Ramos (cell line): ENCODE measurements at regions not wholly inside any gene's neighbourhood (a gene's known extent, or its start where the extent isn't known, plus 50 kb on each side); places are given as distances from the start of the nearest gene placed in this dataset.

ENCODE experiments used
- in situ Hi-C: fragments of 300-500 bp; cut with MboI; formaldehyde crosslinking; loops from one replicate; pipeline ENCODE4 v1.14.3; 2022; ENCODE audit warnings: low sequenced_read_pairs; ENCODE audit not compliant: unreplicated experiment

DNA sequence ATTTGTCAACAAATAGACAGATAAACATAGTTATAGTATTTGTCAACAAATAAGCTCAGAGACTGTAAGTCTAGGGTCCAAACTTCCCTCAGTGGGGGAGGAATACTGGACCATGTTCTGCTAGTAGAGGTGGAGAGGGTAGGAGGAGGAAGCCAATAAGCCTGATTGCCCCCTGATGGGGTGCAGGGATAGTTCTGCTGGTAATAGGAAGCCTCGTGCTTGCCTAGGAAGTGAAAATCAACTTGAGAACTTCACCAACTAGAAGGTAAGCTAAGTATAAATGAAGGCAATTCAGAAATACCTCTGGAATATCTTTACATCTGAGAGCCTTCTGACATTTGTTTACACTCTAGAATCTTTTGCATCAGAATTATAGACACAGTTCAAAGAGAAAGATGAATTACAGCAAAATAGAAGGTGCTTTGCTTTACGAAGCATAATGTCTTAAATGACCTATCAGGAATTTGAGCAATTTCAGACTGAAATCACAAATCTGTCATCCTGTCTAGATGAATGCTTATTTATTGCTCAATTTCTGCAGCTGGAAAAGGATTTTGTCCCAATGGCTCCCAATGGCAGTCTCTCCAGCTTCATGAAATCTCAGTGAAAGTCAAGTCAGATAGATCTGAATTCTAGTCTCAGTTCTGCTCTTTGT, 225.6 kb upstream of the TBC1D5 start:
- in situ Hi-C loops, result no loop called here

DNA sequence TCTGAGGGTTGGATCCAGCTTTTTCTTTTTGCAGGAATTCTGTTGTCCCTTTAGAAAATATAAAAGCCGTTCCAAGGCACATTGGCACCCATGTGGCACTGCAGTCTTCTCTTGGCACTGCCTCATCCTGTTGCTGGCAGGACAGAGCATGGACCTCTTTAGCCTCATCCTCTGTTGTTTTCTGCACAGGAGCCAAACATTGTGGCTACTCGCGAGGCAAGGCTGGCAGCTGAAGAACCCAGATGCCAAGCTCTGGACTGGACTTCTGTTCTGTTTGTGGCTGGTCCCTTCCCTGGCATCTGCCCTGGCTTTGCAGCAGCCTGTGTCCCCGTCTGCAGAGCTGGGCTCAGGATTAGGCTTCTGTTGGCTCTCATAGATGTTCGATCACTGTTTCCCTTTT, 224.7 kb upstream of the TBC1D5 start:
- in situ Hi-C loops, result no loop called here

DNA sequence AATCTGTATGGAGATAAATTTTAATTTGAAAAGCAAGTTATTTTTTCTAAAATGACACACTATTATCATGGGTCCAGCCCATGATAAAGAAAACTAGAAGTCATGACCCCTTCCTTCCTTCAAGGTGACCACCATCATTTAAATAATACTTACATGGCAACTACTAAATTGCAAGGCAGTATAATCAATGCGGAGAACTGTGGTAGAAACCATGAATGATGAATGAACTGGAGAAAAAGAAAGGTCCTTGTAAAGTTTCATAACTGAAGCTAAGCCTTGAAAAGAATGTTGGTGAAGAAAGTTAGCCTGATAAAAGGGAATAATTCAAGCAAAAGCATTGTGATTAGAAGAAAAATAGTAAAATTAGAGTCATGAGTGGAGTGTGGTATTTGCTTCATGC, 222.9 kb upstream of the TBC1D5 start:
- in situ Hi-C loops, result no loop called here

DNA sequence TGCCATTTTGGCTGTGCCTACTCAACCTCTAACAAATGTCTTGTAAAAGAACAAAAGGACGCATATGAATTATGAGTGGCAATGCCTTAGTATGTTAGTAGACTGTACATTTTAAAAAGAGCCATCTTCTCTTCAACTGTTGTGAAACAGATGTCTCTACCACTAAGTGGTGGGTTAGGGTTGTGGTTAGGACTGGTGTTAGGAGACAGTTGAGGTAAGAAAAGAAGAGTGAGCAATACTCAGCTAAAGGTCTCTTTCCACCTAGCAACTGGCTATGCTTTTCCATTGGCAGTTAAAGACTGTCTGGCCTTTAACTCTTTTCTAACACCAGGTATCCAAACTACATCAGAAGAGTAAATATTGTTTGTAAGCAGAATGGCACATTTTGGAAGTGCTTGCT, 221.7 kb upstream of the TBC1D5 start:
- in situ Hi-C loops, result no loop called here

DNA sequence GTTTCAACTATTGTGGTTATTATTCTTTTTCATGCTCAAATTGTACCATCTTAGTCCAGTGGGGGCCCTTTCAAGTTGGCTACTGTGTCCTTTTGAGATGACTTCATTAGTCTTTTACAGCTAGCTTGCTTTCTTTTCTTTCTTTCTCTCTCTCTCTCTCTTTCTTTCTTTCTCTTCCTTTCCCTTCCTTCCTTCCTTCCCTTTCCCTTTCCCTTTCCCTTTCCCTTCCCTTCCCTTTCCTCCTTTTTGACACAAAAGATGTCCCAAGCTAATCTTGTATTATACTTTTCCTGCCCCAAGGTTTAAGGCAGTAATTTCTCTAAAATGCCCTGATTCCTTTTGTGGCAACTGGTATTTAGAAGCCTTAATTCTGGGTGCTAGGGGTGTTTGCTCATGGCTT, 213.0 kb upstream of the TBC1D5 start:
- in situ Hi-C loops, result no loop called here

DNA sequence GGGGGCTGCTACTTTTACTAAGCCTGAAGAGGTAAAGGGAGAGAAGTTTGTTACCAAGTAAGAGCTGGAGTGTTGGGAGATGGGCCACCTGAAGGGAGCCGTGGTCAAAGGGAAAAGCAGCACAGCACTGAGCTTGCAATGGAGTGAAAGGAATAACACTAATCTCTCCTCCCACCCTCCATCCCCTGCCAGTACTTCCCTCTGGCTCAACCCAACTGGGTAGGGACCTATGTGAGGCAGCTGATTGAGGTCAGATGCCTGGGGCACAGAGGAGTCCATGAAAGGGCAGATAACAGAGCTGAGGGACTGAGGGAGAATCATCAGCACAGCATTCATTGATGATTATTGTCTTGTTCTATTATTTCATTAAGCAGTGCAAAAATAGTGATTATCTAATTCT, 212.4 kb upstream of the TBC1D5 start:
- in situ Hi-C loops, result no loop called here

DNA sequence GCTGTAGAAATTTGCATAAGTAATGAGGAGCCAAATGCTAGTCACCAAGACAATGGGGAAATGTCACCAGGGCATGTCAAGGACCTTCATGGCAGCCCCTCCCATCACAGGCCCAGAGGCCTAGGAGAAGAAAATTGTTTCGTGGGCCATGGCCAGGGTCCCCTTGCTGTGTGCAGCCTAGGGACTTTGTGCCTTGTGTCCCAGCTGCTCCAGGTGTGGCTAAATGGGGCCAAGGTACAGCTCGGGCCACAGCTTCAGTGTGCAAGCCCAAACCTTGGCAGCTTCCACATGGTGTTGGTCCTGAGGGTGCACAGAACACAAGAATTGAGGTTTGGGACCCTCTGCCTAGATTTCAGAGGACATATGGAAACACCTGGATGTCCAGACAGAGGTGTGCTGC, 208.8 kb upstream of the TBC1D5 start:
- in situ Hi-C loops, result no loop called here

DNA sequence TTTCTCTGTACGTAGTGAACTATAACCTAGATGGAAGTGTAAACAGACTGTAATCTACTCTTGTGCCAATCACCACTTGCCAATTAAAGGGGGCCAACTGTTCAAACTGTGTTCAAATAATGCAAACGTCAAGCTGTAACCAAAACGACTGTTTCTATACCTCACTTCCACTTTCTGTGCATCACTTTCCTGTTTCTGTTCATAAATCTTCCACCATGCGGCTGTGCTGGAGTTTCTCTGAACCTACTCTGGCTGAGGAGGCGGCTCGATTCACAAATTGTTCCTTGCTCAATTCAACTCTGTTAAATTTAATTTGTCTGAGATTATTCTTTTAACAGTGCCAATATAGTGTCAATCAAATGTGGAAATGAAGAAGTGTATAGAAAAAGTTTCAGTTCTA, 206.7 kb upstream of the TBC1D5 start:
- in situ Hi-C loops, result no loop called here

DNA sequence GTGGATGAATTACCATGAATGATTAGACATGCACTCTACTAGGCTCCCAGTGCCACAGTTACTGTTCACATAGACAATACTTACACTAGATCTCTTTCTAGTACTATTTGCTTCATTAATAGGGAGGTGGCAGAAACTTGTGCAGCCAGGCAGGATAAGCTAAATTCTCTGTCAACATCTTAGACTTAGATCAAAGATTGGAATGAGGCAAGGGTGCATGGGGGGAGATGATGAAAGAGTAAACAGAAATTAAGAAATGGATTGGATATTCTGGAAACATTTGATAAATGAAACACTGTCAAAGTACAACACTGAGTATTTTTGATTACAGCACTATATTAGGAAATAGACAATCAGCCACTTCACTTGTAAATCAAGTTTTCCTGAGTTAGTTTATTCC, 205.4 kb upstream of the TBC1D5 start:
- in situ Hi-C loops, result no loop called here

DNA sequence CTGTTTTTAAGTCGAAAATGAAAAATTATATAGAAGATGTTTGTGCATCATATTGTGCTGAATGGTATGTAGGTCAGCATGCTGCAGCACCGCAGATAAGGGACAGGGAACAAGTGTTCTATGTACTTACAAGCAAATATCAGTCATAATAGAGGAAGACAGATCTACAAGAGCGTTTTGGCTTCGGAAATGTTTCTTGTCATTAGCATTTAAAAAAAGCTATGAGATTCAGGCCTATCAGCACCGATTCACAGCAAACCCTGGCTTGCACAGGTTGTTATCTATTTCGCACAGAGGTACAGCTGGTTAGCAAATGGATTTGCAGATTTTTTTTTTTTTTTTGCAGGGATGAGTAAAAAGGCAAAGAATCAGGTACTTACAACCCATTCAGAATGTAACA, 204.2 kb upstream of the TBC1D5 start:
- in situ Hi-C loops, result no loop called here

DNA sequence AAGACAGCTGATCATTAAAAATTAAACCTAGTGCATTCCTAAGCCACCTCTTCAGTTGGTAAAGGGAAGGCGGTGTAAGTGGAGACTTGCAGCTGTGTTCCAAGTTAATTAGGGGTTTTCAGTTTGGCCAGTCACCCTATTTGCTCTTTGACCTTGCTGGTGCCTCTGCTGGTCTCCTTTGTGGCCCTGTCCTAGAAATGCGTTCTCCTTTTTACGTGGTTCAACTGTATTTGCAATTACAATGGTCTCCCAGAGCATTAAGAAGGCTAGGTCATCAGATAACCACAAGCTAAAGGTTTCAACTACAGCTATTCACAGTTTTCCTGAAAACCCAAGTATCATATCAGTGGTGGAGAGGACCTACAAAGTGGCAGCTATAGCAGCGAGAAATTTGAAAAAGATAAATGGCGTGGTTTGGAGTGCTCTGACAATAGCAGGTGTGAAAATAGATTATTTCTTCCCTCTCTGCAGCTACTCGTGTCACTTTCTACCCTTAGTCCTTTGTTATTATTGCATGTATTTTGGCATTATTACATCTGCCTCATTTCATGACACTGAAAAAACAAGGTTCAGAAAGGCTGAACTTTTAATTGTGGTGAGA, 203.5 kb upstream of the TBC1D5 start:
- in situ Hi-C loops, result no loop called here

DNA sequence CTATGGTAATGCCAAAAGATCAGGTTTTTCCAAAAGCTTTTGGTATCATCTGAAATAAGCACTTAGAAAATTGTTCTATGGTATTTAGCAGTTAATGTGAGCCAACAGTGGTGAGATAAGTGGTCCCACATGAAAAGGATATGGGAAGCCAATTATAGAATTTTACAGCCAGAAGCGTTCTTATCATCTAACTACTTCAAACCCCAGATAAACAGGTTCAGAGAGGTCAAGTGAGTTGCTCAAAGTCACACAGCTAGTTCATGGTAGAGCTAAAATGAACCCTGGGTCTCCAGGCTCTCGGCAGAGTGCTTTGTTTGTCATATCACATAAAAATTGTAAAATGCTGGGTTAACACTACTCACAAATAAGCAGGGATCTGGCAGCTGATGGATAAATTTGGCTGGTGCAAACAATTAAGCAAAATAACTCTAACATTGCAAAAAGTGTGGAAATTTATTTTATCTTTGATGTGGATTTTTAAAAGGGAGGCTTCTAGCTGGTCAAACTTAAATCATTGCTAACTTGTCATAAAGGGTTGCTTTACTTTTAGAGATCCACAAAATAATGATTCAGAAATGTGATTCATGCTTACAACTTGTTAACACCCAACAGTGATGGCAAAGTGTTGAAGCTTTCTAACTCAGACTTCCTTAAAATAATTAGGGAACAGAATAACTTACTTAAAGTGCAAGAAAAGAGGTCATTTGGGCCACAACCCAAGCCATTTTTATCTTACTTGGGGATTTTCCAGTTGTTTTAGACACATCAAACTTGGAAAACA, 202.8 kb upstream of the TBC1D5 start:
- in situ Hi-C loops, result no loop called here

DNA sequence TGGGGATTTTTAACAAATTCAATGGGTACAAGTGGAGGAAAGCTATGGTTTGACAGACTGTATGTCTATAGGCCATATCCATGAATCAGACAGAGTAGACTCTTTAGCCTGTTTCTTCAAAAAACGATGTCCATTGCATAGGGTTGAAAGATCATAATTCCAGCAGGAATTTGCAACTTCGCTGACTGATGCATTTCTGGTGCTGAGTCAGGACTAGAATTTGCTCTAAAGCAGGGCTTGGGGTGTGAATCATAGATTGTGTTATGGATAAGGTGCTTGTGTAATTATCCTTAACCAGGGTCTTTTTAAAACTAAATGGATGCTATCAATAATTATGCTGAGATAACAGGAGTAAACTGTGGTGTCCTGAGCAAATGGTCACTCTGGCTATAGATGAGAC, 200.4 kb upstream of the TBC1D5 start:
- in situ Hi-C loops, result no loop called here

DNA sequence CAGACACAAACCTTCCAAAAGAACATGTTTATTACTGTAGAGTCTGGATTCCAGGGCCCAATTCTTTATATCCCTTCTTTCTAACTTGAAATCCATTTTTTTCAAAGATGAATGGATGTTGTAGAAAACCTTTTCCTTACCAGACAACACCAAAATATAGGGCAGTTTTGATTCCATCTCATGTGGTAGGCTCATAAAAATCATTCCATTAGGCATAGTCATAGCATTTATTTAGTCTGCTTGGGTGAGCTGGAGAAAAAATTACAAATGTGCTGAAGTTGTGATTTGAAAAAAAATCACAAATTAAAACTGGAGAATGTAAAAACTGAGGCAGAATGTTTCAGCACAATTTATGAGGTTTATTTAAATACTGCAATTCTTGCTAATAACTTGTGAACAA, 199.3 kb upstream of the TBC1D5 start:
- in situ Hi-C loops, result no loop called here

DNA sequence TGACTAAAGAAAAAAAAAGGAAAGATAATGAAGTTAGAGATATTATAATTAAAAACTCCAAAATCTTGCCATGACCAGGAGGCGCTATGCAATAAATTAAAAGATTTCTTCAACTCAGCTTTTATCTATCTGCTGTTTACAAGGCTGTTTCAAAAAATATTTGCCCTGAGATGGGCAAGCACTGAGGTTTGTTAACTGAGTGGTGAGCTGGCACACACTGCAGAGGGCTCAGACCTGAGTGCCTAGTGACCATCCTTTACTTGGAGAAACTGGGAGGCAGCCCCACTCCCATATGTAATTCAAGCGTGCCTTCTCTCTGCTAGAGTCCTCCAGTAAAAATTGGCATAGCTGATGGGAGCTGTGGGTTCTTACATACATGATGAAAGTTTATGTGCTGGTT, 198.7 kb upstream of the TBC1D5 start:
- in situ Hi-C loops, result no loop called here

DNA sequence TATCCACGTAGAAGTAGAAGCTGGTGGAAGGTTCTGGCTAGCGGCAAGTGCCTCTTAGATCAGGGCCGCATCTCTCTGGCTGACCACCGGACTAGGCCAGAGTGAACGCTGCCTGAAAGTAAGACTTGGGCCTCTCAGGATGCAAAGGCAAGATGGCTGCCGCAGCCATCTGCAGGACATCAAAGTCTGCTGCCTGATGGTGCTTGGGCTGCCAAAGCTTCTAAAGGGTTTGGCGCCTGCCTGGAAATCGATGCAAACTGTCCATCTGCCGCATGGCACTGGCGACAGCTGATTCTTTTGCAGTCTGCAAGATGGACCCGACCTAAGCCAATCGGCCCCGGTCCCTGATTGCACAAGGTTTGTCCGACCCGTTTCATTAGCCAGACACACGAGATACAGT, 196.7 kb upstream of the TBC1D5 start:
- in situ Hi-C loops, result no loop called here

DNA sequence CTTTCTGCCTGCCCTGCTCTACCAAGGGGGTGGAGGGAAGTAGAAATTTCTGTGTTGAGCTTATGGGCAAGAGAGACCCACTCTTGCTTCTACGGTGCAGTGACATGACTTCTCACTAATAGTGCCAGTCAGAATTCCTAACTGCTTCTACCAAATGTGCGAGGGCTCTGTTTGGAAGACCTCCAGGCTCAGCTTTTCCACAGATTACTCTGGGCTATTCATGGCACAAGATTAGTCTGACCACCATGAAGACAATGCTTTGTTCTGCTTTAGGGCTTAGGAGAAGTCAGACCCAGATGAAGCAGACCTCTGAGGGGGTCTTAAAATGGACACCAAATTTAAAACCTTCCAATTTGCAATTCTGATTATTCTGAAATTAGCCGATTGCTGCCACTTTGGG, 195.9 kb upstream of the TBC1D5 start:
- in situ Hi-C loops, result no loop called here

DNA sequence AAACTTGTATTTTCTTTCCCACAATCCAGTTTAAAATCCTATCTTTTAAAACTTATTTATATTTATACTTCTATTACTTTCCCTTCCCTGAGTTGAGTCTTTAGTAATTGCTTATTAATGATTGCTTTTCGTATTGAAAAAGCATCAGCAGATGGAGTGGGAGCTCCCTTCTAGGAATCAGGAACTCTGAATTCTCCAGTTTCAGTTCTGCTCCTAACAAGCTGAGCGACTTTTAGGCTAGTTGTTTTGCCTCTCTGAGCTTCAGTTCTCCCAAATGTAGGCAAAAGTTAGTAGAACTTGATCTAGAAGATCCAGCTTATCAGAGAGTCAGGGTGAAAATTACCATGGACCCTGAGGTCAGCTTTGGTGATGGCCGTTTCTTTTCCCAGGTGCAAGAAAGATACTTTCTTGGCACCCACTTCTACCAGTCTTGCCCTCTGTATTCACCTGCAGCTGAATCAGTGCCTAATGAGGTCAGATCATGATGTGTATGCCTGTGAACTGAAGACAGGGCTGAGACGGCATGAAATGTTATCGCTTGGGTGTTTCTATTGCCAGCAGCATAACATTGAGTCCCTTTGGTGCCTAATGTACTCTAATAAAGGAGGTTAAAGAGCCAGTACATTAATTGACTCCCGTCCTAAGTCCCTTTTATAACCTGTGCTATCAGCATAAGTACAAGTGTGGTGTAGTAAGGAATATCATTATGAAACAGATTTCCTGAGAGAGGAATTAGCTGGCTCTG, 194.5 kb upstream of the TBC1D5 start:
- in situ Hi-C loops, result no loop called here

DNA sequence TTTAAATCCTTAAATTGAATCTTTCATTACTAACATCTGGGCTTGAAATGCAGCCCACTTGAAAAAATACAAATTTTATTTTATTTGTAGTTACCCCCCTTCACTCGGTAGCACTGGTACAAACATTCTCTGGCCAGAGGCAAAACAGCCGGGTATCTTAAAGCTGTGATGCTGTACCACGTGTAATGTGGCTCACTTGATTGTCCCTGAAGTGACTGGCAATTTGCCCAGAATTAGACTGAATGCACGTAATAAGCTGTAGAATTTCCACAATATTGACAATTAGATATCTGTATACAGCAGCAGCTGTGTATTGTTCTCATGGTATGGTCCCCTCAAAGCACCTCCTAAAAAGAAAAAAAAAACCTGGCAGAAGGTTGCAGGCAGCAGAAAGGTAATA, 192.8 kb upstream of the TBC1D5 start:
- in situ Hi-C loops, result no loop called here

DNA sequence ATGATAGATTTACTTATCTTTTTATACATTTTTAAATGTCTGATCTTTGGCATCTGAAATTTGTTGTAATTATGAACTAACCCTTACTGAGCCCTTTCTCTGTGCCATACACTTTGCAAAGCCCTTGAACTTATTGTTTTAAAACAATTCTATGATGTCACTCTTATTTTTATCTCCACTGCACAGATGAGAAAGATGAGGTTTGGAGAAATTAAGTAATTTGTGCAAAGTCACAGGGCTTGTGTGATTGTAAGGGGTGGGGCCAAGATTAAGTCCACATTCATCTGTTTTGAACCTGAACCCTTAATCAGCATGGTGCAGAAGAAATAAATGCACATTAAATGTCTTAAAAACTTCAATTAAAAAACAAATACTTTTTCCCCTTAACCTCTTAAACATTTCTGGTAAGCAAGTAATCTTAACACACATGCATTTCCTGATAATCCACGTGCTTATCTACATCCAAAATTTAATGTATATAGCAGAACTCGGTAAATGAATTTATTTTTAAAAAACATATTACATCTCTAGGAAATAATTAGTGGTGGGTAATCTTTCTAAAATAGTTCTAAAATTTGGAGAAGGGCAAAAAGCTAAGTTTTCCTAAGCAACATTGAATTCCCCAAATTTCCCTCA, 189.8 kb upstream of the TBC1D5 start:
- in situ Hi-C loops, result no loop called here

DNA sequence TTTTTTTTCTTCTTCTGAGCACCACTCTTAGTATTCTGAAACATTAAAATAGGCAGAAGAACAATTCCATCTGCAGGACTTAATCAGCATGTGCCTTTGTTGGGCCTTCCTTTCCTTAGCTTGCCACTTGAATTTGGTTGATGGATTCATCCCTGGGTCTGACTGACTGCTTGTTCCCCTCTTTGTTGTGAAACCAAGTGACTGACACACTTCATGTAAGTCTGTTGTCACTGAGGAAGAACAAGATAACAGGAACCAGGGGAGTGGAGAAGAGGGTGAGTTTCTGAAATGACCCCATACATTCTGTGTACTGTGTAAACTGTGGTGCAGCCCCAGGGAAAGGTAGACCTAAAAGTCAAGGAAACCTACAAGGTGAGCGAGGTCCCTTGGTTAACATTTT, 188.7 kb upstream of the TBC1D5 start:
- in situ Hi-C loops, result no loop called here
